ENCODE measurements at regions not wholly inside any gene's neighbourhood (a gene's known extent, or its start where the extent isn't known, plus 50 kb on each side); places are given as distances from the start of the nearest gene placed in this dataset.

- no peak for TF ChIP-seq POLR2AphosphoS5 (IDR thresholded peaks at IDR 0.05)
- no peak for TF ChIP-seq CTCF (IDR thresholded peaks at IDR 0.05)
- TF ChIP-seq POLR2A (IDR thresholded peaks at IDR 0.05): no peak
Observed at GRCh38 chr5:8845296-8845695, 700.6 kb downstream of the SEMA5A start.
